Nucleus accumbens (tissue), 56 donors: ENCODE measurements at regions not wholly inside any gene's neighbourhood (a gene's known extent, or its start where the extent isn't known, plus 50 kb on each side); places are given as distances from the start of the nearest gene placed in this dataset.
A peak's percentile ranks its signal among the peaks of the same experiment; 100 is the strongest.
"Not testable (repeated sequence)": the region's sequence is repeated elsewhere in the genome, so short reads cannot be mapped to it uniquely, and the experiment has no call there.

Experiments
- DNase-seq, 56 donors: peaks; one replicate each; lab custom pipeline; 2025; lab: John Stamatoyannopoulos, UW

GRCh38 chr12:75774261-75775052 lies 257.1 kb downstream of the PHLDA1 start:
- DNase-seq: no peak

- no peak for DNase-seq
Measured at GRCh38 chr12:75773377-75773776, 258.2 kb downstream of the PHLDA1 start.

DNA sequence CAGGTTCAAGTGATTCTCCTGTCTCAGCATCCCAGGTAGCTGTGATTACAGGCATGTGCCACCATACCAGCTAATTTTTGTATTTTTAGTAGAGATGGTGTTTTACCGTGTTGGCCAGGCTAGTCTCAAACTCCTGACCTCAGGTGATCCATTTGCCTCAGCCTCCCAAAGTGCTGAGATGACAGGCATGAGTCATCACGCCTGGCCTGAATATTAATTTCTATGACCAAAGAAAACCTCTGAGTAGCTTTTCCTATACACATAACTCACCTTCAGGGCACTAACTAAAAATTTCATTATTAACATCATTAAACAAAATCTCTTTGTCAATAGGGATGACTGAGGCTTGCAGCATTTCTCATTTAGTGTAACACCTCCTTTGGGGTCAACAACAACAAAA lies 259.6 kb upstream of the KRR1 start:
- no peak for DNase-seq

DNA sequence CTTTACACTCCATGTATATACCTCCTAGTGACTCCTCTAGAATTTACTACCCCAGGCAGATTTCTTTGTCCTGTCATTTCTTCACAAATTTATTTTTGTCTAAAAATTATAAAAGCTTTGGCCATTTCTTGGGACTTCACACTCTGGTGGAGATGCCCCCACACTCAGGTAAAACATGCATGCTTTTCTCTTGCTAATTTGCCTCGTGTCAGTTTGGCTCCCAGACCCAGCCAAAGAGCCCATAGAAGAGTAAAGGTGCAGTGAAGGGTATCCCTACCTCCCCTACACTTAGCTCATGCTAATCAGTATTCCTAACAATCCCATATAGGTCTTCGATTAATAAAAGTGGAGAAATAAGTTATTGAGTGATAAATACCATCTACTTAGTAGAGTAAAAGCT lies 256.5 kb upstream of the KRR1 start:
- DNase-seq: no peak

GRCh38 chr12:75766263-75767160 lies 255.1 kb upstream of the KRR1 start:
- DNase-seq: peak in 4 of 56 donors; percentile 1 to 44 (median 6)

DNA sequence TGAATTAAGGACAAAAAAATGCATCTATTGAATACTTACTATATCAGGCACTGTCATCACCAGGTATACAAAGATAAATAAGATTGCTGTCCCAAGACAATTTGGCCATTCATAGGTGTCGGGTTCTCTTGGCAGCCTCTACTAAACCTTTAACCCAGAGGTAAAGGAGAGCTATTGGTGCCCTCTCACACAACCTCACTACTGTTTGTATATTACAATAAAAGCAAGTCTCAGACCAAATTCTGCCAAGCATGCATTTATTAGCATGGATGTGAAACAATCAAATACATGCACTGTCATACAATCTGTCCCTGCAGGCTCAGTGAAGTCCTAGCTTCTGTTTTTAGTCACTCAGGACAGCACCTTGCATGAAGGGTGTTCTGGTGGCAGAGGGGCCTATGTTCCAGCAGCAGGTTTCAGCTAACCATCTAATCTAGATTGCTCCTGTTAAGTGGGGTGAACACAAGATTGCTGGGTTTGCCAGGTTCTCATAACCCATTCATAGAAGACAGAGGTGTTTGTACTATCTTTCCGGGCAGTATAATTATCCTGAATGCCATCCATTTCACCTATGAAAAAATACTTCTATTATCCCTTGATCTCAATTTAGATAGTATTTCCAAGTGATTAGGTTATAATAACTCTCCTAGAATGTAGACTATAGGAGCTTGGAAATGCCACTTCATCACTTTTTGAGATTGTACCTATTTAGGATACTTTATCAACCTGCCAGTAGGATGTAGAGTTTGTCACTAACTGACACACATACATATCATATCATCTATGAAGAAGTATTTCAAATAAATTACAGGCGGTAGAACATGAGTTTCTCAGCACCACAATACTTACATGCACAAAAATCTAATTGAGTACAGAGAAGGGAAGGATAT lies 254.0 kb upstream of the KRR1 start:
- no peak for DNase-seq

GRCh38 chr12:75764091-75764841 lies 252.9 kb upstream of the KRR1 start:
- no peak for DNase-seq

DNA sequence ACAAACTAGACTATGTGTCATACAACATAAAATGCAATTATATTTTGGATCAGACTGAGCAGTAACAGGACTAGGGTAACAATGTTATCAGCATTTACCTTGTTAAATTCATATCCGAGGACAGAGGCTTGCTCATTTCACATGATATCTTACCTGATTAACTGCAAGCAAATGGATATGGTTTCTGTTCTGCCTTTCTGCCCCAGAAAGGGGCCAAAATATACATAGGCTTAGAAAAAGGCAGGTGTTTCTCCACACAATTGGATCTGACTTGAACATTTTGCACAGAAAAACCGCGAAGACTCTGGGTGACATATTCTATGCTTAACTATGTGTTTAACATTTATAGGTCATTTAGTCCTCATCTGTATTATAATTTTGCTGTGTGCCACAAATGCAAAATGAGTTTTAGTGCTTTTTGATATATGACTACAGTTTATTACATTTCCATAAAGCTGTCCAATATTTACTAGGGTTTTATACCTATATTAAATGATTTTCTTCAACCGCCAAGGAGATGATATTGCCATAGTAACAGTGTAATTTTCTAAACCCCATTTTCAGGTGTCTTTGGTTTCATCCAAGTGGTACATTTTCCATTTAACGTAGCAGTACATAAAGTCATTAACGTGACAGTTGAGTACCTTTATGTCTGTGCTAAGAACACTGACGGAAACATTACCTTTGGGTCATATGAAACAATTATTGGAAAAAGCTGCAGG lies 249.3 kb upstream of the KRR1 start:
- no peak for DNase-seq

GRCh38 chr12:75759842-75760572 lies 248.6 kb upstream of the KRR1 start:
- DNase-seq: no peak

- DNase-seq: no peak
Measured at GRCh38 chr12:75759196-75759595, 247.8 kb upstream of the KRR1 start.

GRCh38 chr12:75756771-75757170 lies 245.4 kb upstream of the KRR1 start:
- DNase-seq: no peak

GRCh38 chr12:75756111-75756510 lies 244.7 kb upstream of the KRR1 start:
- no peak for DNase-seq

GRCh38 chr12:75754698-75755097 lies 243.3 kb upstream of the KRR1 start:
- no peak for DNase-seq

GRCh38 chr12:75754141-75754540 lies 242.7 kb upstream of the KRR1 start:
- DNase-seq: no peak

- DNase-seq: no peak
Measured at GRCh38 chr12:75751769-75752471, 240.5 kb upstream of the KRR1 start.

DNA sequence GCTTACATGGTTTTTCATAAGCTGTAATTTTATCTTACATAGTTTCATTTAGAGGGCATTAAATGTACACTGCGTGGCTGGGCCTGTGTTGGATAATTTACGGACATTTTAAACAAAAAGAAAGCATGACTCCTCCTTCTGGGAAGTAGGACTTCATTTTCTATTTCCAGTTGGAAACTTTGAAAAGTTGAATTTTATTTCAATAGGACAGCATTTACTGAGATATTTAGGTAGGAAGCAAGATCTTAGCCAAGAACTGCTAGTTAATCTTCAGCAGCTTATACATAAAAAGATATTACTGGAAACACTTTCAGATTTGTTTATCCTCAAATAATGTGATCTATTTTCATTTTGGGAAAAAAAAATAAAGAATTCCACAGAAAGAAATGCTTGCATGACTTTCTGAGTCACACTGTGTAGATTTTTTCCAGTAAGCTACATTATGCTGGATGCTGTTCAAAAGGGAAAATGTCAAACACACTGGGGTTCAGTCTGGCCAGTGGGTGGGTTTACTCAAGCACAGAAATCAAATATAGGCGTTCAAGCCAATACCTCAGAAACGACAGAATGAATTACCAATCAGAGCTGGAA lies 239.4 kb upstream of the KRR1 start:
- DNase-seq: no peak

GRCh38 chr12:75748990-75749389 lies 237.6 kb upstream of the KRR1 start:
- DNase-seq: not testable (repeated sequence)

GRCh38 chr12:75748136-75748535 lies 236.7 kb upstream of the KRR1 start:
- no peak for DNase-seq
